ENCODE measurements at regions not wholly inside any gene's neighbourhood (a gene's known extent, or its start where the extent isn't known, plus 50 kb on each side); places are given as distances from the start of the nearest gene placed in this dataset.

GRCh38 chr5:17061973-17062470, 125.9 kb upstream of the MYO10 start:
- TF ChIP-seq POLR2A (IDR thresholded peaks at IDR 0.05) (no peak), CTCF (IDR thresholded peaks at IDR 0.05 in 8 of 11, conservative IDR thresholded peaks at IDR 0.05 in 3 of 11) (no peak), POLR2AphosphoS5 (IDR thresholded peaks at IDR 0.05) (no peak)

Measured in spleen (tissue), 7 donors.